GM18508 (cell line): ENCODE measurements at regions not wholly inside any gene's neighbourhood (a gene's known extent, or its start where the extent isn't known, plus 50 kb on each side); places are given as distances from the start of the nearest gene placed in this dataset.

ENCODE experiments used
- ATAC-seq: cut with Tn5 transposase; IDR thresholded peaks from one replicate; pipeline ENCODE4 v1.9.1; 2021; ENCODE audit warnings: moderate number of reproducible peaks; ENCODE audit not compliant: insufficient read depth, unreplicated experiment

GRCh38 chr2:8172661-8173060, 509.2 kb upstream of the ID2 start:
- ATAC-seq = no peak

GRCh38 chr2:8174641-8175257, 507.1 kb upstream of the ID2 start:
- no peak for ATAC-seq

- no peak for ATAC-seq
These were observed 505.0 kb upstream of the ID2 start for GRCh38 chr2:8176887-8177286.

- no peak for ATAC-seq
These were observed 504.3 kb upstream of the ID2 start for GRCh38 chr2:8177566-8177965.

- ATAC-seq = no peak
These were observed 502.9 kb upstream of the ID2 start for GRCh38 chr2:8178911-8179310.

- no peak for ATAC-seq
These were observed 492.5 kb upstream of the ID2 start for GRCh38 chr2:8189316-8189715.

GRCh38 chr2:8190279-8190678, 491.6 kb upstream of the ID2 start:
- no peak for ATAC-seq

- no peak for ATAC-seq
These were observed 490.4 kb upstream of the ID2 start for GRCh38 chr2:8191427-8191826.

GRCh38 chr2:8193146-8193545, 488.7 kb upstream of the ID2 start:
- no peak for ATAC-seq

- ATAC-seq = no peak
These were observed 487.9 kb upstream of the ID2 start for GRCh38 chr2:8193686-8194615.

- ATAC-seq = no peak
These were observed 486.1 kb upstream of the ID2 start for GRCh38 chr2:8195784-8196183.

GRCh38 chr2:8196316-8196715, 485.5 kb upstream of the ID2 start:
- no peak for ATAC-seq

GRCh38 chr2:8197101-8197500, 484.8 kb upstream of the ID2 start:
- ATAC-seq = no peak

- no peak for ATAC-seq
These were observed 484.0 kb upstream of the ID2 start for GRCh38 chr2:8197825-8198224.

GRCh38 chr2:8198766-8199382, 483.0 kb upstream of the ID2 start:
- ATAC-seq = no peak

GRCh38 chr2:8202132-8202531, 479.7 kb upstream of the ID2 start:
- peak; percentile 76 for ATAC-seq

GRCh38 chr2:8203364-8203763, 478.5 kb upstream of the ID2 start:
- ATAC-seq = no peak

- ATAC-seq = no peak
These were observed 477.1 kb upstream of the ID2 start for GRCh38 chr2:8204711-8205110.

GRCh38 chr2:8209494-8209893, 472.4 kb upstream of the ID2 start:
- no peak for ATAC-seq

- ATAC-seq = no peak
These were observed 470.5 kb upstream of the ID2 start for GRCh38 chr2:8211384-8211783.

- no peak for ATAC-seq
These were observed 469.6 kb upstream of the ID2 start for GRCh38 chr2:8212239-8212638.
